Superior temporal gyrus (tissue), 1 donor: ENCODE measurements at regions not wholly inside any gene's neighbourhood (a gene's known extent, or its start where the extent isn't known, plus 50 kb on each side); places are given as distances from the start of the nearest gene placed in this dataset.

Source experiments
- DNase-seq: peaks from one replicate; pipeline ENCODE4 v3.0.0-alpha.2; 2016; ENCODE audit errors: extremely low spot score

GRCh38 chr1:199690496-199690895, 337.0 kb upstream of the NR5A2 start:
- no peak for DNase-seq

GRCh38 chr1:199691540-199691939, 336.0 kb upstream of the NR5A2 start:
- no peak for DNase-seq

- no peak for DNase-seq
Observed at GRCh38 chr1:199693724-199694123, 333.8 kb upstream of the NR5A2 start.

GRCh38 chr1:199696225-199696624, 331.3 kb upstream of the NR5A2 start:
- DNase-seq: no peak

GRCh38 chr1:199698222-199698621, 329.3 kb upstream of the NR5A2 start:
- no peak for DNase-seq

GRCh38 chr1:199700551-199700950, 327.0 kb upstream of the NR5A2 start:
- DNase-seq: no peak

GRCh38 chr1:199701726-199702125, 325.8 kb upstream of the NR5A2 start:
- DNase-seq: no peak

- no peak for DNase-seq
Observed at GRCh38 chr1:199704231-199704630, 323.3 kb upstream of the NR5A2 start.

GRCh38 chr1:199705825-199706224, 321.7 kb upstream of the NR5A2 start:
- DNase-seq: no peak

- DNase-seq: no peak
Observed at GRCh38 chr1:199706826-199707606, 320.5 kb upstream of the NR5A2 start.

- DNase-seq: no peak
Observed at GRCh38 chr1:199710974-199711373, 316.5 kb upstream of the NR5A2 start.

GRCh38 chr1:199716729-199717128, 310.8 kb upstream of the NR5A2 start:
- DNase-seq: no peak

GRCh38 chr1:199719156-199719842, 308.2 kb upstream of the NR5A2 start:
- no peak for DNase-seq

GRCh38 chr1:199720496-199720895, 307.0 kb upstream of the NR5A2 start:
- DNase-seq: no peak

- DNase-seq: no peak
Observed at GRCh38 chr1:199721001-199721400, 306.5 kb upstream of the NR5A2 start.

- DNase-seq: peak; percentile 16
Observed at GRCh38 chr1:199723250-199723956, 304.1 kb upstream of the NR5A2 start.

- DNase-seq: no peak
Observed at GRCh38 chr1:199724049-199724448, 303.5 kb upstream of the NR5A2 start.

- no peak for DNase-seq
Observed at GRCh38 chr1:199725002-199725565, 302.4 kb upstream of the NR5A2 start.

- DNase-seq: no peak
Observed at GRCh38 chr1:199727682-199728081, 299.8 kb upstream of the NR5A2 start.

GRCh38 chr1:199728345-199728744, 299.2 kb upstream of the NR5A2 start:
- no peak for DNase-seq

- DNase-seq: no peak
Observed at GRCh38 chr1:199733125-199733524, 294.4 kb upstream of the NR5A2 start.

- no peak for DNase-seq
Observed at GRCh38 chr1:199734186-199734585, 293.3 kb upstream of the NR5A2 start.
